NCI-H2171 (cell line): ENCODE measurements at regions not wholly inside any gene's neighbourhood (a gene's known extent, or its start where the extent isn't known, plus 50 kb on each side); places are given as distances from the start of the nearest gene placed in this dataset.

Experiments
- DNase-seq: peaks from one replicate; lab custom pipeline; 2025; lab: John Stamatoyannopoulos, UW

DNA sequence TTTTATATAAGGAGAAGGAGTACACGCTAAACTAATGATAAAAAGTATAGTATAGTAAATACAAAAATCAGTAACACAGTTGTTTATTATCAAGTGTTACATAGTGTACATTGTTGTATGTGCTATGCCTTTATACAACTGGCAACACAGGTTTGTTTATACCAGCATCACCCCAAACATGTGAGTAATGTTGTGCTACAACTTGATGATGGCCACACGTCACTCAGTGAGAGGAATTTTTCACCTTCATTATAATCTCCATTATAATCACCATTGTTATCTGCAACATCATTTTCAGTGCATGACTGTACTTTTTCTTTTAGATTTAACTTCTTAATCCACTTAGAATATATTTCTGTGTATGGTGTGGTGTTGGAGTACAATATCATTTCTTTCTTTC lies 204.0 kb upstream of the CTNNB1 start:
- no peak for DNase-seq

DNA sequence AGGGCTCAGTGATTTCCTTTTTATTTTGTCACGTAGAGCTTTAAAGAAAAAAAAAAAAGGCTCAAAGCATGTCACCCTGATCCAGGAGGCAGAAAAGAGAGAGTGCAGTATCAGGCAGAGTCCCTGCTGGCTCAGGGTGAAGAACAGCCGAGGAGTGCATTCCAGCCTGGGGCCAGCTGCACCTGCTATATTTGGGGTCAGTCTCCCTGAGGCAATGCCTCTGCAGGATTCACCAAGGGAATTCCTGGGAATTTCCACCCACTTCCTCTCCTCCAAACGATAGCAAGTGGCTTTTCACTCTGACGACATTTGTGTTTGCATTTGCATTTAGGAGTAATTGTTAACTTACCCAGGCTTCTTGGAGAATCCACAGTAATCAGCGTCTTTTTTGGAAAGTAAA lies 202.9 kb upstream of the CTNNB1 start:
- DNase-seq: no peak

DNA sequence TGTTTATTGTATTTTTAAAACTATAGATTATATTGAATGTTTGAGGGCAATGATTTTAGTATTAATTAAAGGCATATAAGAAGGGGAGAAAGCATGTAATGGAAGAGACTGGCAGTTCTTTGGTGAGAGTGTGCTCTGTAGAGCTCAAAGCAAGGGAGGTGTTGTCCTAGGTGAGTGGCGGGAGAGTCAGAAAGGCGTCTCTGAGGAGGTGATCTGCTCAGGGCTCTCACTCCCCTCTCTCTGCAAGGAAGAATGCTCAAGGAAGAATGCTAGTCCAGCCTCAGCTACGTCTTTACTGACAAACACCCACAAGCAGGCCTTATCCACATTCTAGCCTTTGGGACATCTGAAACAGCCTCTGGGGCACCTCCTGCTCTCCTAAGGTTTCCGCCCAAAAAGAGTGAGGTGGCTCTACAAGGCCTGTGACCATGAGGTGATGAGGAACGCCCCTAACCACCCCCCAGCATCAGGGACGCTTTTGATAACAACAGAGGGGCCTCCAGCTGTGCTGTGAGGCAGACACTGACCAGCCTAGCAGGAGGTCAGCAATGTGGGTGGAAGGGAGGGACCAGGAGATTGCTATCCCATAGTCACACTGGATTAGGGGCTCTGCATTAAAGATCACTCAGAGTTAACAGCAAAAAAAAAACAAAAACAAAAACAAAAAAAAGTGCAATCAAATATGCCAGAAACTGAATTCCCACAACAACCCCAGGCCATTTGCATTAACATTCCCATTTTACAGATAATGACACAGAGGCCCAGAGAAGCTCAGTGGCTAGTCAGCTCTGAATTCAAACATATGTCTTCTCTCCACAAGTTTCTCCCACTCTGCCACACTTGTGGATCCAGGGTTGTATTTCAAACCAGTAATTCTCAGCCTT lies 202.2 kb upstream of the CTNNB1 start:
- no peak for DNase-seq

DNA sequence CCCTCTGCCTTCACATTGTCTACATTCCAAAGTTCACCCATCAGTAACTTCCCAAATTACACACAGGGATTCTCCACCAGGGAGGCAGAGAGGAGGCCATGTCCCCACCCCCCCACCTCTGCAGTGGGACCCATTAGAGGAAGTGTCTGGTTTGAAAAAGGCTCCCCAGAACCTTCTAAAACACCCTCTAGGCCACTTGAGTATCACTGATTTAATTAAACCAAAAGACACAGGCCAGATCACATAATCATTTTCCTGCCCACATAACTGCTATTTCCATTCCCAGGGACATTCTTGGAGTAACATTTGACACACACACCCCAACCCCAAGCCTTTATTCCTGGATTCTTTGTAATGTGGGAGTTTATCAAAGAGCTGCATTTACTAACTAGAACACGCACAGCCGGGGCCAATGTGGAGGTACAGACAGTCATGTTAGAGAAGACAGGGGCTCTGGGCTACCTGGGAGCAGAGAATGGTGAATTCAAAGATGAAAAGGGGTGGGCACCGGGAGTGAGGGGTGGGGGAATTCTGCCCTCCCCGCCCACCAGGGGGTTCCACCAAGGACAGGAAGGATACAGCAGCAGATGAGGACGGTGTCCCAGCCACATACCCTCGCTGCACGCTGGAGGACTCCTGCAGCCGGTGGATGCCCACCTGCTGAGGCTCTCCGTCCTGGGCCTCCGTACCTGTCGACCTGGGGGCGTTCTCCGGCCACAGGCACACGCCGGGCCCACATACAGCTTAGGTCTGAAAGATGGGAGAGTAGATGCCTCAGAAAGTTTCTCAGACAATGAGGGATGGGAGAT lies 201.4 kb upstream of the CTNNB1 start:
- no peak for DNase-seq

- DNase-seq: no peak
Measured at GRCh38 chr3:40999682-41000081, 199.6 kb upstream of the CTNNB1 start.

- DNase-seq: no peak
Measured at GRCh38 chr3:41000471-41000870, 198.8 kb upstream of the CTNNB1 start.

DNA sequence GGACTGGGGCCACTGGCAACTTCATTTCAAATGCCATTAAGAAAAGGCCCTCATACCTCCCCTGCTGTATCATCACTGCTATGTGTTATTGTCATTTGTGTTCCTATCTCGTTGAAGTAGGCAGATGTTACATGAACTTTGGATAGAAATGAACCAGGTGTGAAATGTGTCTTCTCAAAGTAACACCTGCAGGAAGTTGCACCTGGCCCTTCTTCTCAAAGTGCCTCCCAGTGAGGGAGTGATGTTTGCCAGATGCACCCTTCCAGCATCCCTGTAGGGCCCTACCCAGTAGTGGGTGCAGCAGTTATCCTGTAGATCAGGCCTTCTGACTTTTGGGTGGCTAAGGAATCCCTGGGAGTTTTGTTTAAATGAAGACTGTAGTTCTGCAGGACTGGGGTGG lies 197.7 kb upstream of the CTNNB1 start:
- DNase-seq: no peak

DNA sequence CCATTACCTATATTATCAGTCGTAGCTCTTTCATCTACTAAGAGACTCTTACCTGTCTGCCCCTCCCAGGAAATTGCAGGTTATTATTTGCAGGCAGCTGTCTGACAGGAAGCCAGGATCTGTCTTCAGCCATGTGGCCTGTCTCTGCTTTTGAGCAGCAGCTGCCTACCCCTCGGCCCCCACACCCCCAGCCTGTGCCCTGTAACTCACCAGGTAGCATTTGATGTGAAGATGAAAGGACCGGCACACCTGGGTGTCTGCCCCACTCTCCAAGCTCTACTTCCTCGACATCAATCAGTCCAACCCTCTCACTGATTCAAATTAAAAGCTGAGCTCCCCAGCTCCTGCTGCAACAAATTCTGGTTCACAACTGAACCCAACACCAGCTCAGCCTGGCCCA lies 197.2 kb upstream of the CTNNB1 start:
- DNase-seq: no peak

- DNase-seq: no peak
Measured at GRCh38 chr3:41007399-41007798, 191.9 kb upstream of the CTNNB1 start.

- DNase-seq: no peak
Measured at GRCh38 chr3:41011854-41012253, 187.5 kb upstream of the CTNNB1 start.

DNA sequence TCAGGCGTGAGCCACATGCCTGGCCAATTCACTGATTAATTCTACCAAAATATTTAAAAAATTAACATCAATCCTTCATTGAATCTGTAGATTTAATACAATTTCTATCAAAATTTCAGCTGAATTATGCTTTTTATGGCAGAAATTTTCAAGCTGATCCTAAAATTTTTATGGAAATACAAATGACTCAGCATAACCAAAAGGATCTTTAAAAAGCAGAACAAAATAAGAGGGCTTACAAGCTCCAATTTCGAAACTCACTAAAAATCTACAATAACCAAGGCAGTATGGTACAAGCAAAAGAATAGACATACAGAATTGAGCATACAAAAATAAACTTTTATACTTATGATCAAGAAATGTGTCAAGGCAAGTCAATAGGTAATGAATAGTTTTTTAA lies 180.4 kb upstream of the CTNNB1 start:
- no peak for DNase-seq

- no peak for DNase-seq
Measured at GRCh38 chr3:41024031-41024836, 175.1 kb upstream of the CTNNB1 start.

DNA sequence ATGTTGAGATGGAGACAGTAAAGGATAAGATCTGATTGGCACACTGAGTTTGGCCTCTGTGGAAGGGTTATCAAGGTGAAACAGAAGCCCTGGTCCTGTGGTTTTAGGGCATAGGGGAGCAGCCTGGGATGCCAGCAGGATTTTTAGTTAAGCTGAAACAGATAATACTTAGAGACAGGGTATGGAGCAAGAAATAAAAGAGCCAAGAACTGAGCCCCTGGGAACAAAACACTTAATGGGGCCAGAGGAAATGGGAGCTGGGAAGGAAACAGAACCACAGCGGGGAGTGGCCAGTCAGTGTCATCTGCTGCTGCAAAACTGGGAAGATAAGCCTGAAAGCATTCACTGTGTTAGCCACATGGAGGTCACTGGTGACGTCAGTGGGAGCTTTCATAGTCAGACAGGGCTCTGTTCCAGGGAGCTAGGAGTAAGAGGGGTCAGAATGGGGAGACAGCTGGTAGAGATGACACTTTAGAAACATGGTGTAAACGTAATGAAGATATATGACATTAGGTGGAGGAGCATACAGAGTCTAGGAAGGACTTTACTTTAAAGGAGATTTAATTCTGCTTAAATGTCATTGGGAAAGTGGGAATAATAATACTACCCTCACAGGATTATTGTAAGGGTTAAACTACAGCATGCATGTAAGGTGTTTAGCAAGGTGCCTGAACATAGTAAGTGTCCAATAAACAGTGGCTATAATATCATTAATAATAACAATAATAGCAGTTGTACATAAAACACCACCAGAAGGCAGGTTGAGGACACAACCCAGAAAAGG lies 172.7 kb upstream of the CTNNB1 start:
- no peak for DNase-seq

- DNase-seq: no peak
Measured at GRCh38 chr3:41029356-41029755, 169.9 kb upstream of the CTNNB1 start.

- DNase-seq: no peak
Measured at GRCh38 chr3:41030220-41030619, 169.1 kb upstream of the CTNNB1 start.

DNA sequence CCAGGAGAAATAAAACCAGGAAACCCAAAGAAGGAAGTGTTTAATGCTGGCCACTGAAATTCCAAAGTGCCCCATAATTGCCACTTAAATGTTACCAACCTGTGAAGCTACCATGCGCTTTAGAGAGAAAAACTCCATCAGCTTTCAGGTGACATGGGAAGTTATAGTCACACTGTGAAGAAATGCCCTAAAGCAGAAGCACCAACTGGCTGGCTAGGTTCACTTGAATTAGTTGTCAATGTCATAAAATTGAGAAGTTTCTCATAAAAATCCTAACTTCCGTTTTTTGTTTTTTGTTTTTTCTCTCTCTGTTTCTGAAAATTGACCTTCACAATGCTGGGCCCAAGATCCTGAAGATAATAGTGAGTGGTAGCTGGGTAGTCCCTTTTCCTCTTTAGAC lies 167.9 kb upstream of the CTNNB1 start:
- DNase-seq: no peak

DNA sequence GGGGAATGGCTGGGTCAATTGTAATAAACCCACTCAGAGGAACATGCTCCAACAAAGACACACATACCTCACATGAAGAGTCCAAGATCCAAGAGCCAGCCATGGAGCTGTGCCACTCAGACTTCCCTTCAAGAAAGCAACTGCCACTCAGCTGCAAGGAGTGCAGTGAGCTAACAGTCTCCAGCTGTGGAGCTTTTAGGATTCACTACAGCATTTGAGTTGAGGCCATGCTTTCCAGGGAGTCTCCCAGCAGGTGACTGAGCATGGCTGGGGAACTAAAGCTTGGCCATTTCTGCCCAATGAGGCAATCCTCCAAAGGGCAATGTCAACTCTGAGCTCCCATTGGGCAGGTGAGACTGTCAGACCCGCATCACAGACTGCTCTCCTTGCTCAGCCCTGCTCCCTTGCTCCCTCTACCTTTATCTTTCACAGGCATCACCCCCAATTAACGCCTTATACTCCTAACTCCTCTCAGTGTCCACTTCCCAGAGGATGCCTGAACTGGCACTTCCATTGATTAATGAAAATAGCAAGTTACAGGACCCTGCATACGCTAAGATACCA lies 165.3 kb upstream of the CTNNB1 start:
- DNase-seq: no peak

- no peak for DNase-seq
Measured at GRCh38 chr3:41035456-41036022, 163.8 kb upstream of the CTNNB1 start.

GRCh38 chr3:41037651-41038334 lies 161.5 kb upstream of the CTNNB1 start:
- no peak for DNase-seq

DNA sequence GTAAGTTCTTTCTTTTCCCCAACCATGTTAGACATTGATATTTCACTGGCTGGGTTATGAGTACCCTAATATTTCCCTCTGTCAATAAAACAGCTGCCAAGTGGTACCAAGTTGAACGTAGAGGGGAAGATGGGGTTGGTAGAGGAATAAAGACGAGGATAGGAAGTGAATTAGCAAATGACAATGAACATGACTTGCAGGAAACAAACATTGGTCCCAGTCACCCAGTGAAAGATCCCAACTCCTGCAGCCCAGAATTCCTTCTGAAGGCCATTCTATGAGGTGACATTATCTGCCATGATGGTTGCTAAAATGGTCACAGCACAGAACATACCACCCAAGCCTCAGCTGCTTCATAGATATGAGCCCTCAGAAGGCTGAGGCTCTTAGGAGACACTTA lies 159.0 kb upstream of the CTNNB1 start:
- no peak for DNase-seq
